ENCODE measurements at regions not wholly inside any gene's neighbourhood (a gene's known extent, or its start where the extent isn't known, plus 50 kb on each side); places are given as distances from the start of the nearest gene placed in this dataset.

DNA sequence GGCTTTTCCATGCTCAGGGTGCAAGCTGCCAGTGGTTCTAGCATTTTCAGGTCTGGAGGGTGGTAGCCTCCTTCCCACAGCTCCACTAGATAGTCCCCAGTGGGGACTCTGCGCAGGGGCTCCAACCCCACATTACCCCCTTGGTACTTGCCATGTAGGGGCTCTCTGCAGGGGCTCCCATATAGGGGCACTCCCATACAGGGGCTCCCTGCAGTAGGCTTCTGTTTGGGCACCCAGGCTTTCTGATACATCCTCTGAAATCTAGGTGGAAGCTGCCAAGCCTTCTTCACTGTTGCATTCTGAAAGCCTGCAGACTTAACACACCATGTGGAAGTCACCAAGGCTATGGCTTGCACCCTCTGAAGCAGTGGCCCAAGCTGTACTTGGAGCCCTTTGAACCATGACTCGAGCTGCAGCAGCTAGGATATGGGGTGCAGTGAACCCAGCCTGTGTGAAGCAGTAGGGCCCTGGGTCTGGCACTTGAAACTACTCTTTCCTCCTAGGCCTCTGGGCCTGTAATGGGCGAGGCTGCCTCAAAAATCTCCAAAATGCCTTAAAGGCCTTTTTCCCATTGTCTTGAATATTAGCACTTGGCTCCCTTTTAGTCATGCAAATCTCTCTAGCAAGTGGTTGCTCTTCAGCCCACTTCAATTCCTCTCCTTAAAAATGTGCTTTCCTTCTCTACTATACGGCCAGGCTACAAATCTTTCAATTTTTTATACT, 96.4 kb downstream of the TPRA1 start:
- Histone ChIP-seq H3K56ac (ENCODE audit: extremely low read depth, insufficient read depth, low read length) (no peak overlapping the region), H2AFZ (replicated peaks; ENCODE audit: low read length, poor library complexity) (no peak overlapping the region), H3K9ac (ENCODE audit: low read depth, low read length) (no peak overlapping the region), H3K27me3 (ENCODE audit: control insufficient read depth, insufficient read depth, low read length) (peaks cover 2% of the 10 kb centered on the region), H2AK9ac (replicated peaks; ENCODE audit: low read depth, low read length, poor library complexity) (no peak overlapping the region), H3K9me1 (ENCODE audit: insufficient read depth, low read length) (no peaks in the 10 kb centered on the region), H3K18ac (ENCODE audit: low read depth, low read length) (no peak overlapping the region), H3K4me1 (ENCODE audit: control insufficient read depth, insufficient read depth, low read length) (no peaks in the 10 kb centered on the region), H3K27ac (ENCODE audit: insufficient read depth, low read length) (no peak overlapping the region), H3K23ac (ENCODE audit: low read depth, low read length) (no peak overlapping the region), H4K20me1 (ENCODE audit: insufficient read depth, low read length) (no peaks in the 10 kb centered on the region), H4K8ac (ENCODE audit: low read depth in 2 of 2, low read length in 2 of 2) (no peak overlapping the region), H2AK5ac (ENCODE audit: low read depth, low read length) (no peak overlapping the region), H3K36me3 (ENCODE audit: control insufficient read depth, insufficient read depth, low read length) (no peaks in the 10 kb centered on the region), H2BK20ac (ENCODE audit: low read depth, low read length) (no peak overlapping the region), H2BK5ac (ENCODE audit: low read depth, low read length, poor library complexity, severe bottlenecking) (no peak overlapping the region), H3K9me3 (ENCODE audit: control insufficient read depth, insufficient read depth, low read length) (no peaks in the 10 kb centered on the region), H3K79me1 (ENCODE audit: low read depth in 1 of 2, low read length in 2 of 2) (no peaks in the 10 kb centered on the region), H2BK15ac (ENCODE audit: low read depth, low read length) (no peak overlapping the region), H3K4me2 (ENCODE audit: low read depth, low read length) (no peak overlapping the region), H4K91ac (ENCODE audit: insufficient read depth, low read depth, low read length) (no peak overlapping the region), H2BK120ac (ENCODE audit: low read depth, low read length) (no peak overlapping the region), H3K4ac (ENCODE audit: low read depth, low read length) (no peak overlapping the region), H3K4me3 (ENCODE audit: insufficient read depth, low read depth, low read length) (no peak overlapping the region), H4K5ac (ENCODE audit: low read depth, low read length) (no peak overlapping the region), H3K14ac (replicated peaks; ENCODE audit: low read depth, low read length) (no peak overlapping the region)
- WGBS, 2 experiments (ENCODE audit: extremely low coverage in 2 of 2, insufficient read length in 1 of 2) = no CpG with 5 or more reads among the region's 4 CpGs
- dilution Hi-C loops (cut with HindIII; ENCODE audit: low sequenced_read_pairs, unreplicated experiment) = no loop called here
- TF ChIP-seq SMC3 (IDR thresholded peaks at IDR 0.05; ENCODE audit: low read depth, low read length) (no peak), CEBPB (IDR thresholded peaks at IDR 0.05; ENCODE audit: low read depth, low read length) (no peak), NFE2L2 (IDR thresholded peaks at IDR 0.05; ENCODE audit: low read depth, low read length) (no peak), MXI1 (IDR thresholded peaks at IDR 0.05; ENCODE audit: borderline replicate concordance, low read depth, low read length) (no peak), RCOR1 (IDR thresholded peaks at IDR 0.05; ENCODE audit: insufficient replicate concordance, low read length) (no peak), RAD21 (IDR thresholded peaks at IDR 0.05; ENCODE audit: low read length) (no peak), BHLHE40 (IDR thresholded peaks at IDR 0.05; ENCODE audit: low read depth, low read length) (no peak), MAZ (IDR thresholded peaks at IDR 0.05; ENCODE audit: borderline replicate concordance, low read depth, low read length) (no peak), MAFK (IDR thresholded peaks at IDR 0.05; ENCODE audit: low read depth, low read length) (no peak), CTCF (conservative IDR thresholded peaks at IDR 0.05; ENCODE audit: low read depth, low read length) (no peak)
- TF ChIP-seq, protein P1, sequence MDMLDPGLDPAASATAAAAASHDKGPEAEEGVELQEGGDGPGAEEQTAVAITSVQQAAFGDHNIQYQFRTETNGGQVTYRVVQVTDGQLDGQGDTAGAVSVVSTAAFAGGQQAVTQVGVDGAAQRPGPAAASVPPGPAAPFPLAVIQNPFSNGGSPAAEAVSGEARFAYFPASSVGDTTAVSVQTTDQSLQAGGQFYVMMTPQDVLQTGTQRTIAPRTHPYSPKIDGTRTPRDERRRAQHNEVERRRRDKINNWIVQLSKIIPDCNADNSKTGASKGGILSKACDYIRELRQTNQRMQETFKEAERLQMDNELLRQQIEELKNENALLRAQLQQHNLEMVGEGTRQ (IDR thresholded peaks at IDR 0.05; ENCODE audit: low read depth, low read length) = no peak
- intact Hi-C loops (cut with micrococcal nuclease) = no loop called here
- POLR2A ChIA-PET (ENCODE audit: unreplicated experiment) = no interaction called here
- CTCF ChIA-PET = no interaction called here
- ATAC-seq (ENCODE audit: low read depth) (no peak), DNase-seq (no peak)
- in situ Hi-C loops (cut with MboI; ENCODE audit: low sequenced_read_pairs) = no loop called here
- BruUV-seq (replicated peaks) = no TSS peak

Data from IMR-90 (cell line).